PC-9 (cell line): ENCODE measurements at regions not wholly inside any gene's neighbourhood (a gene's known extent, or its start where the extent isn't known, plus 50 kb on each side); places are given as distances from the start of the nearest gene placed in this dataset.

Experiments
- BruUV-seq: library from RNA; stranded (reverse); fragments of 400-500 nt; replicated peaks from 2 replicates; lab custom pipeline; 2021; lab: Mats Ljungman, UMichigan
- CTCF ChIA-PET: fragments of 300-600 bp; sonication (Branson Sonifier 250); formaldehyde crosslinking; loops from one replicate; lab custom pipeline; 2022; ENCODE audit warnings: antibody characterized with exemption; lab: Charles Lee
- POLR2A ChIA-PET: fragments of 300-600 bp; sonication (Branson Sonifier 250); formaldehyde crosslinking; loops from one replicate; lab custom pipeline; 2022; ENCODE audit warnings: antibody characterized with exemption; ENCODE audit not compliant: unreplicated experiment; lab: Charles Lee
- DNase-seq, 2 experiments: peaks; one replicate each; pipeline versions ENCODE4 v3.0.0 to v3.0.0-alpha.2; 2015 to 2022; ENCODE audit warnings: mixed read lengths in 1 of 2
- H2AFZ ChIP-seq: fragments of 200-600 bp; sonication (generic); 2 replicates; pipeline ENCODE4 v1.8.1; 2017; ENCODE audit warnings: antibody characterized with exemption
- H3F3A ChIP-seq: fragments of 200-600 bp; sonication (generic); 2 replicates; pipeline ENCODE4 v1.8.1; 2017; ENCODE audit warnings: antibody characterized with exemption, mild to moderate bottlenecking, low read depth; ENCODE audit not compliant: insufficient read depth
- H3K27ac ChIP-seq: fragments of 200-600 bp; sonication (generic); 2 replicates; pipeline ENCODE4 v1.6.1; 2016; ENCODE audit warnings: mixed run types
- H3K27me3 ChIP-seq: fragments of 200-600 bp; sonication (generic); 2 replicates; pipeline ENCODE4 v1.6.1; 2016; ENCODE audit warnings: low read depth, mixed run types; ENCODE audit not compliant: insufficient read depth
- H3K36me3 ChIP-seq: fragments of 200-600 bp; sonication (generic); 2 replicates; pipeline ENCODE4 v1.6.1; 2016; ENCODE audit warnings: low read depth, mixed run types
- H3K4me1 ChIP-seq: fragments of 200-600 bp; sonication (generic); replicated peaks from 2 replicates; pipeline ENCODE4 v1.6.1; 2016; ENCODE audit warnings: mixed run types; ENCODE audit not compliant: insufficient read depth
- H3K4me2 ChIP-seq: fragments of 200-600 bp; sonication (generic); 2 replicates; pipeline ENCODE4 v1.6.1; 2017; ENCODE audit warnings: mixed run types
- H3K4me3 ChIP-seq: fragments of 200-600 bp; sonication (generic); 2 replicates; pipeline ENCODE4 v1.6.1; 2016; ENCODE audit warnings: mixed run types
- H3K79me2 ChIP-seq: fragments of 200-600 bp; sonication (generic); 2 replicates; pipeline ENCODE4 v1.6.1; 2017; ENCODE audit warnings: low read depth, mixed run types
- H3K9me2 ChIP-seq: fragments of 200-600 bp; sonication (generic); 2 replicates; pipeline ENCODE4 v1.8.1; 2017; ENCODE audit warnings: mild to moderate bottlenecking; ENCODE audit not compliant: insufficient read depth
- H3K9me3 ChIP-seq: fragments of 200-600 bp; sonication (generic); 2 replicates; pipeline ENCODE4 v1.8.1; 2016; ENCODE audit warnings: low read depth; ENCODE audit not compliant: insufficient read depth
- H4K20me1 ChIP-seq: fragments of 200-600 bp; sonication (generic); 2 replicates; pipeline ENCODE4 v1.8.1; 2017; ENCODE audit not compliant: insufficient read depth
- CTCF ChIP-seq: fragments of 200-600 bp; sonication (generic); conservative IDR thresholded peaks from 2 replicates; pipeline ENCODE4 v1.6.1; 2017; ENCODE audit warnings: mixed run types, antibody characterized with exemption, mild to moderate bottlenecking, moderate library complexity
- EZH2 ChIP-seq: fragments of 200-600 bp; sonication (generic); IDR thresholded peaks from 2 replicates; pipeline ENCODE4 v1.8.0; 2017; ENCODE audit warnings: antibody characterized with exemption, low read depth
- intact Hi-C: fragments of 100-400 bp; cut with micrococcal nuclease; formaldehyde crosslinking; loops from one replicate; pipeline ENCODE4 v1.10.0; 2022; ENCODE audit not compliant: unreplicated experiment

GRCh38 chr21:17139696-17140095, 373.1 kb upstream of the CXADR start:
- Histone ChIP-seq H3K9me2 (no peaks in the 10 kb centered on the region), H3K4me3 (peak overlapping the region; percentile 46; the same call in 1 of the 2 replicates), H3K27me3 (no peaks in the 10 kb centered on the region), H2AFZ (0 out of 2 replicates have a peak overlapping the region, but pooled peaks have one; percentile 26), H3K9me3 (no peaks in the 10 kb centered on the region), H3K27ac (no peak overlapping the region), H3F3A (no peaks in the 10 kb centered on the region), H4K20me1 (no peaks in the 10 kb centered on the region), H3K36me3 (no peaks in the 10 kb centered on the region), H3K4me1 (no peaks in the 10 kb centered on the region), H3K79me2 (no peaks in the 10 kb centered on the region), H3K4me2 (peak overlapping the region; percentile 65)
- POLR2A ChIA-PET, result no interaction called here
- TF ChIP-seq CTCF (no peak), EZH2 (no peak)
- intact Hi-C loops, result no loop called here
- no TSS peak for BruUV-seq
- DNase-seq, result no peak
- CTCF ChIA-PET, result no interaction called here

- Histone ChIP-seq H3K4me2 (no peak overlapping the region), H3K4me1 (no peaks in the 10 kb centered on the region), H3K36me3 (no peaks in the 10 kb centered on the region), H3K27me3 (no peaks in the 10 kb centered on the region), H3K4me3 (no peak overlapping the region), H3K79me2 (no peaks in the 10 kb centered on the region), H3K27ac (no peak overlapping the region), H3F3A (no peaks in the 10 kb centered on the region), H3K9me3 (no peaks in the 10 kb centered on the region), H2AFZ (no peak overlapping the region), H4K20me1 (no peaks in the 10 kb centered on the region), H3K9me2 (no peaks in the 10 kb centered on the region)
- POLR2A ChIA-PET, result no interaction called here
- no peak for DNase-seq
- intact Hi-C loops, result no loop called here
- CTCF ChIA-PET, result no interaction called here
- BruUV-seq, result no TSS peak
- TF ChIP-seq CTCF (0 out of 2 replicates have a peak, but pooled peaks have one; percentile 15), EZH2 (no peak)
Observed at GRCh38 chr21:17146426-17146825, 366.4 kb upstream of the CXADR start.

GRCh38 chr21:17159697-17160096, 353.1 kb upstream of the CXADR start:
- POLR2A ChIA-PET, result no interaction called here
- TF ChIP-seq CTCF (no peak), EZH2 (no peak)
- intact Hi-C loops, result no loop called here

More at GRCh38 chr21:17159697-17160096, 353.1 kb upstream of the CXADR start:
- BruUV-seq, result no TSS peak
- DNase-seq, result no peak
- CTCF ChIA-PET, result no interaction called here
- H3K9me2 ChIP-seq, result no peaks in the 10 kb centered on the region
- H3K27me3 ChIP-seq, result no peaks in the 10 kb centered on the region
- no peaks in the 10 kb centered on the region for H3K4me1 ChIP-seq
- H3K9me3 ChIP-seq, result no peaks in the 10 kb centered on the region
- no peak overlapping the region for H3K4me2 ChIP-seq
- H2AFZ ChIP-seq, result no peak overlapping the region
- no peaks in the 10 kb centered on the region for H3K79me2 ChIP-seq
- H3K27ac ChIP-seq, result no peak overlapping the region
- H3K4me3 ChIP-seq, result no peak overlapping the region
- no peaks in the 10 kb centered on the region for H4K20me1 ChIP-seq
- H3F3A ChIP-seq, result no peaks in the 10 kb centered on the region
- no peaks in the 10 kb centered on the region for H3K36me3 ChIP-seq
